NOMO-1 (cell line): ENCODE measurements at regions not wholly inside any gene's neighbourhood (a gene's known extent, or its start where the extent isn't known, plus 50 kb on each side); places are given as distances from the start of the nearest gene placed in this dataset.
"Not testable (repeated sequence)": the region's sequence is repeated elsewhere in the genome, so short reads cannot be mapped to it uniquely, and the experiment has no call there.

Experiments
- DNase-seq, 2 experiments: peaks; one replicate each; lab custom pipeline; 2025; ENCODE audit not compliant: unreplicated experiment in 2 of 2; lab: John Stamatoyannopoulos, UW

DNA sequence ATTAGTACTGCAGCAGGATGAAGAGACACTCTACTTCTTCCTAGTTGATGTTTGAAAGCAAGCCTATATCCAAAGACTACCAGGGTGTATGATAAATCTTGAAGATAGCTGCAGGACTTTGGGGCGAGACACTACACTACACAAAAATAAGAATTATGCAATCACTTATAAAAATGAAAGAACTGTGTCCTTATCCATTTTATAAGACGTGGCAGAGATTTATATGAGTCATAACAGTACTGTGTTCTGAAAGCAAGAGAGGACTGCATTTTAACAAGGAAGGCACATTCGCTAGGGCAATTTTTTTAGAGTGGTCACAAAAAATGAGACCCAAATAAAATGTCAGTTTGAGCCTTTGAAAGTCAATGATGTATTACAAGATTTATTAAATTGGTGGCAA, 617.0 kb upstream of the LINC00305 start:
- DNase-seq = no peak

DNA sequence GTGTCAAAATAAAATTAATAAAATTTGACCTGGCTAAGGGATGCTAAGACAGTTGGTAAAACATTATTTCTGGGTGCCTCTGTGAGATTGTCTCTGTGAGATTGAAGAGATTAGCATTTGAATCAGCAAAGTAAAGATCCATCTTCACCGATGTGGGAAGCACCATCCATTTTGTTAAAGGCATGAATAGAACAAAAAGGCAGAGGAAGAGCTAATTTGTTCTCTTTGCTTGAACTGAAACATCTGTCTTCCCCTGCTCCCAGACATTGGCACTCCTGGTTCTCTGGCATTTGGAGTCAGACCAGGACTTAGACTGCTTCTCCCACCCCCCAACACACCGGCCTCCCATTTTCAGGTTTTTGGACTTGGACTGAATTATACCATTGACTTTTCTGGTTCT, 603.8 kb upstream of the LINC00305 start:
- no peak for DNase-seq

DNA sequence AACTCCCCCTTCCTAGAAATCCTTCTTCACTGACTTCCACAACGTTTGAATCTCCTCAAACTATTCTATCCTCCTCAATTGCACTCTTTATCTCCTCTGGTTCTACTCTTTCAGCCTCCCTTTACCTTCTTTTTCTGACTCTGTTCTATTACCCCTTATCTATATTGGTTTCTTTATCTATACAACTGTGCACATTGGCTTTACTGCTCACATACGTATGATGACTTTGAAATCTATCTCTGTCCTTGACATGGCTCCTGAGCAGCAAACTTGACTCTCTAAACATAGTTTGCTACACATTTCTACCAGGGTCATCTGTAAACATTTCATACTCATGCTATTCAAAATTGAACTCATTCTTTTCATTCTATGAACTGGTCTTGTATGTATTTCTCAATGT, 601.0 kb upstream of the LINC00305 start:
- DNase-seq = no peak

DNA sequence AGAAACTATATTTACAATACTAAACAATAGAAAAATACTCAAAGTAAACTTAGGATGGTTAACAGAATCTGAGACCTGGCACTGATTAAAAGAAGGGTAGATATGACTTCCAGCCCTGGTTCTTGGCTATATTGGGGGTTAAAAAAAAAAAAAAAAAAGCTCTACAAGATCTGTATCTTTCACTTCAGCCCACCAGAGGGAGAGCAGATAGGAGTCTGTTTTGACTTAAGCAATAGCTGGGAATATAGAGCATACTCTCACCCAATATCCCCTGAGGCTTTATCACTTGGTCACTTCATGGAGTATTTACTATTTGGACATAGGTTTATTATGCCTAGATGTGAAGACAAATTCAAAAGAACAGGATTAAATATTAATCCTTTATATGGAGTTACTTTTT, 598.9 kb upstream of the LINC00305 start:
- DNase-seq = no peak

DNA sequence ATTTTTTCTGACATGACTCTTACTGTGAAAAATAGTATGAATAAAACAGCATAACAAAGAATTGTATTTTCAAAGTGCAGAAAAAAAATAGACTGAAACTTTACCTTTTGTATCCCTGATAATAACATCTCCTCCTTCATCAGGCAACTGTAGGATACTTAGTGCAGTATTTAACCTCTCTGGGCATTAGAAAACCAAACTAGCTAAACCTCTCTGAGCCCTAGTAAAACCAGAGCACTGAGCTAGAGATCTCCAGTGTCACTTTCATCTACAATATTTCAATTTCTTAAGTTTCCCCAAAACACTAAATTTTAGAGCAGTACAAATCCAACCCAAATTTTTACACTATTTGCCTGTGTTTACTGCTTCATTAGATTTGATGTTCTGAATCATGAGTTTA, 594.0 kb upstream of the LINC00305 start:
- no peak for DNase-seq

DNA sequence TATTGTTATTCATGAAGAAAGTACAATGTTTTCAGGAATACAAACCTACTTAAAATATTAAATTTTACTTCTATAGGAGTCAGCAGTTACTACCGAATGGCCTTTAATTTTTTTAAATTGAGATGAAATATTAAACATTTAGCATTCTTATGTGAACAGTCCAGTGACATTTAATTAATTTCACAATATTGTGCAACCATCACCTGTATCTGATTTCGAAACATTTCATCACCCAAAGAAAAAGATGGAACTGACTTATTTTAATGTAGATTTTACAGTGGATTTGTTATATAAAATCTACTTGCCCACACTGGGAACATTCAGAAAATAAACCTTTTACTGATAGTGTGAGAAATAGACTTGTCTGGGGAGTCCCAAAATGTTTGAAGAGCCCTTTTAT, 585.2 kb upstream of the LINC00305 start:
- DNase-seq = no peak

DNA sequence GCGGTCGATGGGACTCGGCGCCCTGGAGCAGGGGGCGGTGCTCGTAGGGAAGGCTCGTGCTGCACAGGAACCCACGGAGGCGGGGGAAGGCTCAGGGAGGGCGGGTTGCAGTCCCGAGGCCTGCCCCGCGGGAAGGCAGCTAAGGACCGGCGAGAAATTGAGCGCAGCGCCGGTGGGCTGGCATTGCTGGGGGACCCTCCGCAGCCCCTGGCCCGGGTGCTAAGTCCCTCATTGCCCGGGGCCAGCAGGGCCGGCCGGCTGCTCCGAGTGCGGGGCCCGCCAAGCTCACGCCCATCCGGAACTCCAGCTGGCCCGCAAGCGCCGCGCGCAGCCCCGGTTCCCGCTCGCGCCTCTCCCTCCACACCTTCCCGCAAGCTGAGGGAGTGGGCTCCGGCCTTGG, 576.8 kb upstream of the LINC00305 start:
- DNase-seq = not testable (repeated sequence)

DNA sequence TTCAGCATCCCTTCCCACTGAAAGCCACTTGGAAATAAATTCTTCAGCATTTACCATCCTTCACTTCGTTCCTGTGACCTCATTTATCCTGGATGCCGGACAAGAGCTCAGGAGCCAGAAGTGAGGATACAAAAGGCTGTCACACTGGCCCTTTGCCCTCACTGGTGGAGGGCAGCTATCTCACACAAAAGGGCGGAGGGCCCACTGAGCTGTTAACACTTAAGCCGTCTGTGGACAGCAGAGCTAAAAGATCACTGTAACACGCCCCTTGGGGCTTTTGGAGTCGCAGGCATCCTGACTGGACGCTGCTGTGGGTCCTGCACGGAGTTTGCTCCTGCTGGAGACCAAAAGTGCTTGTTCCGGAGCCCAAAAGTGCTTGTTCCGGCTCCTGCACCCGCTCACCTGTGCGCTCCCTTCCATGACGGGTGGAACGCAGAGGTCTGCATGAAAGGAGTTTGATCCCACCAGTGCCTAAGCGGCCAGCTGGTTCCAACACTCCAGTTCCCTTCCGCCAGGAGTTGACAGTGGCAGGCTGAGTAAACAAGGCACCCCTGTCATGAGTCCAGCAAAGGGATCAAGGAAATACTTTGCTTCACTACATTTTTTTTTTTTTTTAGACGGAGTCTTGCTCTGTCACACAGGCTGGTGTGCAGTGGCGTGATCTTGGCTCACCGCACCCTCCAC, 572.0 kb upstream of the LINC00305 start:
- no peak for DNase-seq

DNA sequence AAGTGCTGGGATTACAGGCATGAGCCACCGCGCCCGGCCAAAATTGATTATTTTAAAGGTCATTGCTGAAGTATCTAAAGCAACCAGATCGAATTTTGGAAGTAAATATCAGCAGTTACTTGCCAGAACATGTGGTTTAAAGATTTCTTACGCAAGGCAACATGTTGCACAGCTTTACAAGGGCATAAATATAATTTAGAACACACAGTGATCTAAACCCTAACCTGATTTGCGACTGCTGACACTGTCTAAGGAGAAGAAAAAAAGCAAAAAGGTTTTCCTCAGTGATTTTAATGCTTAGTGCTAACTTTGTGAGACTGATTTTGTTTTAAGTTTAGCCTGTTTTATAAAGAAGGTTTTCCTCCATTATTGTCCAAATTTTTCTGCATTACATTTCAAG, 569.9 kb upstream of the LINC00305 start:
- peak in 1 of 2 experiments; percentile 4 for DNase-seq

DNA sequence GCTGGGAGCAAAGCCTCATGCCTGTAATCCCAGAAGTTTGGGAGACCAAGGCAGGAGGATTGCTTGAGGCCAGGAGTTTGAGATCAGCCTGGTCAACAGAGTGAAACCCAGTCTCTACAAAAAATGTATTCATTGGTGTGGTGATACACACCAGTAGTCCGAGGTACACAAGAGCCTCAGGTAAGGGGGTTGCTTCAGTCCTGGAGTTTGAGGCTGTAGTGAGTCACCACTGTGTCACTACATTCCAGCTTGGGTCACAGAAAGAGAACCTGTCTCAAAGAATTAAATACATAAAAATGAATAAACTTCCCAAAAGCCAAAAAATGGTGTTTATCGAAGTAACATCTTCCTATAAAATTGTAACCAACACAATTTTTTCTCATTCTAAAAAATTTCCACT, 568.1 kb upstream of the LINC00305 start:
- no peak for DNase-seq

DNA sequence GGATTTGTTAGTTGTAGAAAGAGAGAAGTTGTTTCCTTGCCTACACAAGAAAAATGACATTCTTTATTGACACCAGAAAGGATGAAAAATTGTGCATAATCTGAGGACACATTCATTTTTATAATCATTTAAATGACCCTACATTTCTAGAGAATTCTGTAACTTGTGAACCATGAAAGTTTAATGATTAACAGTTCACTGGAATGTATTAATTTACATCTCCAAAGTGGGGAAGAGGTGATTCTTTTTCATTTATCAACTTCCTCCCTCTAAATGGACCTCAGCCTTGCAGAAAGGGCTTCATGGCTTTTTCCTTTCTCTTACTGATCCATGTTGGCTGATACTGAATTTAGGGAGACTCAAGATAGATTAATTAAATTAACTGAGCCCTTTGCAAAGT, 565.2 kb upstream of the LINC00305 start:
- DNase-seq = no peak

DNA sequence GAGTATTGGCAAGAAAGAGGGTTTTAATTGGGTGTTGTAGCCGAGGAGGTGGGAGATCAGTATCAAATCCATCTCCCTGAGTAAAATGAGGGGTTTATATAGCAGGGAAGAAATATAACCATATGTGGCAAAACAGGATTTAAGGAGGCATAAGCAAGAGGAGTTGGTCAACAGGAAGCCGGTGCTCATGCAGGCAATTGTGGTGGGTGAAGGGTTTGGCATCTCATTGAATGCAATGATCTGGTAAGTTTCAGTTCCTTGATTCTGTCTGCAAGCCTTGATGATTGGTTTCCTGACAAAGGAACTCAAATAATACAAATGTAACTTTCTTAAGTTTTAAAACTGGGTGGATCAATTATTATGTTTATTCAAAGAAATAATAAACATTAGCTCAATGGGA, 564.4 kb upstream of the LINC00305 start:
- peak; percentile 90 to 94 for DNase-seq

DNA sequence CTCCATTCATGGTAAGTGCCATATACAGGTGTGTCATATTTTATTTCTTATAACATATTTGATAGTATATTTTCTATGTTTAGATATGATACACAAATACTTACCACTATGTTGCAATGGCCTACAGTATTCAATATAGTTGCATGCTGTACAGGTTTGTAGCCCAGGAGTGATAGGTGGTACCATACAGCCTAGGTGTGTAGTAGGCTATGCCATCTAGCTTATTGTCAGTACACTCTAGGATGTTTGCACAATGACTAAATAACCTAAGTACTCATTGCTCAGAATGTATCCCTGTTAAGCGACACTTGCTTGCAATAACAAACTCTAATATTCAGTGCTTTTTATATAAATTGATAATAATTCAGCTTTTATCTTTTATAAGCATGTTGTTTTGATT, 563.1 kb upstream of the LINC00305 start:
- no peak for DNase-seq

DNA sequence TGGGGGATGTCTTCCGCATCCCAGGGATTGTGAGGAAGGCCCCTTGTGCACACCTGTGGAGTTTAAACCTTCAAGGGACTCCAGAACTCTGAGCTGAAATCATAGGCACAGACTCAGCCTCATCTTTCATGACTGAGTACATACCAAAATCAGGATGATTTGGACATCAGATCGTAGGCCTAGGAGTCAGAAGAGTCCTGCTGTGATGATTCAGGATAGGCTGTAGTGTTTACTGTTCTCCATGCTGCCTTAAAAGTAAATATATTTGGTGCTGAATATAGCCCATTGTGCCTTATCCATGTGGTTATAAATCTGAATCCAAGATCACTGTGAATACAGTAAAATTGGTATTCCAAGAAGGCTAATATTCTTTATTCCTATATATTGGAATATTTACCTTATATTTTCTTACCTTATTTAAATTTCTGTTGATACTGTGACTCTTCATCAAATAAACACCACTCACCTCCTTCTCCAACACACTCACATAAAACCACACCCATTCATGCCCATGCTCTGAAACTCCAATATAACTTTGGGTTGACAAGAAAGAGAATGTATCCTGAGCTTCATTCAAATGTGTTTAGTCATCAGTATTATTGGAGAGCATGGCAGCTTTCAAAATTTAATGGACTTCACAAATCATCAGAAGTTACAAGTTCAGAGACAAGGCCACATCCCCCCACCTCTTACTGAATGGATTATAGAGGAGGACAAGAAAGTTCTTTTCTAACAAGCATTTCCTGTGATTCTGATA, 561.4 kb upstream of the LINC00305 start:
- no peak for DNase-seq

DNA sequence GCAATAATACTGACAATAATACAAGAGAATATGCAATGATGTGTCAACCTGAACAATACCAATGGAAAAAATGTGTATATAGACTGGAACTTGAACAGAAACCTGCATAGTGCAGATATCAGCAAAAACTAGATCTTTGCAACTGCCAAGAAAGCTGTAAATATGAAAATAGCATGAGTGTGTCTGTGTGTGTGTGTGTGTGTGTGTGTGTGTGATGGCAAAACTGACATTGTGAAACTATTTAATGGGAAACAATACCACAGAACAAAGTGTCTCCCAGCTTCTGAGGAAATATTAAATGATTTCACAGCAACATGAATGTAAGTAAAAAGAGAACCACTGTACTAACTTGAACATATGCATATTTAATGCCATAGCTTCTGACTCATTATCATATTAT, 558.2 kb upstream of the LINC00305 start:
- DNase-seq = peak; percentile 41 to 80

DNA sequence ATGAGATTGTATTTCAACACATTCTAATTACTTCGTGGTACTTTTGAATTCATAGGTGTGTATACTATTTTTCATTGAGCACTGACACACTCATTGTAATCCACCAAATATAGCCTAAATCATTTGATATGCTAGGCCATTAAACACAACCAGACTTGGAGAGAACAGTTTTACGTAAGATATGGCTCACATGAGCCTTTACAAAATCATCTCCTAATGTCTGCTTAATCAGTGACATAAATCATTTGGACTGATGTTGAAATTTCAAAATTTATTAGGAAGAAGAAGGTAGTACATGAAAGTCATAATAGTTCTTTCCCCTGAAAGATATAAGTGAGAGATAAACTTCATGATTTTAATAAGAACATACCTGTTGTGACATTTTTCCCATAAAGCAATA, 550.2 kb upstream of the LINC00305 start:
- DNase-seq = no peak

DNA sequence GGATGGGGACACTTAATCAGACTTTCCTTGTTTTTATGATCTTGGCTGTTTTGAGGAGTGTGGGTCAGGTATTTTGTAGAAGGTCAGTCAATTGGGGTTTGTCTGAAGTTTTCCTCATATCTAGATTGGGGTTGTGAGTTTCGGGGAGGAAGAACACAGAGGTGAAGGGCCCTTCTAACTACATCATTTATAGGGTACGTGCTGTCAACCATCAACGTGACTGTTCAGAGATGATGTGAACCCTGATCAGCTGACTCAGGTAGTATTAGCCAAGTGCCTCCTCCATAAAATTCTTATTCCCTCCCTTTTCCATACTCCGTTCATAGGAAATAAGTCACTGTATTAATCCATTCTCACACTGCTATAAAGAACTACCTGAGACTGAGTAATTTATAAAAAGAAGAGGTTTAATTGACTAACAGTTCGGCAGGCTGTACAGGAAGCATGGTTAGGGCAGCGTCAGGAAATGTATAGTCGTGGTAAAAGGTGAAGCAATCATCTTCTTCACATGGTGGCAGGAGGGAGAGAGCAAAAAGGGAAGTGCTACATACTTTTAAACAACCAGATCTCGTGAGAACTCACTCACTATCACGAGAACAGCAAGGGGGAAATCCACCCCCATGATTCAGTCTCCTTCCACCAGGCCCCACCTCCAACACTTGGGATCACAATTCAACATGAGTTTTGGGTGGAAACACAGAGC, 547.1 kb upstream of the LINC00305 start:
- DNase-seq = peak; percentile 40 to 76

DNA sequence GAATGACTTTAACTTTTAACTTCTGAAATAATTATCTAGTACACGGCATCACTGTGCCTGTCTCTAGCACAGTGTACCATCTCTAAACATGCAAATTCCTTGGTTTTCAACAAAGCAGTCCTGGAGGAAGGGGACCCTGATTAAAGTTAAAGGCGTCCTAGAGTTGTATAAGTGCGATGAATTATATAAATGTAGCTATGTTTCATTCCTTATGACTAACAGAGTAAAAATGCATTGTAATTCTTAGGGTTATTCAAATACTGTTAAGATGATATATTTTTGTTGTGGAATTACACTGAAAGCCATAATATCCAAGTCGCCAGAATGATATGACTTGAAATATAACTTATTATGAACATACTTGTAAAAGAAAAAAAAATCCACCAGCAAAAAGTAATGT, 544.9 kb upstream of the LINC00305 start:
- DNase-seq = no peak

DNA sequence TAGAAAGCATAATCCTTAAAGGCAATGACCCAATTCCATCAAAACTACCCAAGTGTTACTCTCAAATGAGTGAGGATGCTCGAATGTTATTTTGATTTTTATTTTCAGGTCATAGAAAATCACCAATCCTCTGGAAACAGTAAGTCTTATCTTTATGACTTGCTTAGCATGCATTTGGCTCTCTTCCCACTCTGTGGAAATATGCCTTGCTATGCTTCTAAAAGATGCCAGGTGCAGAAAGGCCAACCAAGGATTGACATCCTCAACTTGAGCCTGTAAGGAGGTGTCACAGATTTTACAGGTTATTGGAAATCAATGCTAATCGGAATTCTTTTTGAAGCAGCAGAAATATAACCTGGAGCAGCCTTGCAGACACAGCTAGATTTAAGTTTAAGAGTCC, 543.9 kb upstream of the LINC00305 start:
- DNase-seq = no peak

DNA sequence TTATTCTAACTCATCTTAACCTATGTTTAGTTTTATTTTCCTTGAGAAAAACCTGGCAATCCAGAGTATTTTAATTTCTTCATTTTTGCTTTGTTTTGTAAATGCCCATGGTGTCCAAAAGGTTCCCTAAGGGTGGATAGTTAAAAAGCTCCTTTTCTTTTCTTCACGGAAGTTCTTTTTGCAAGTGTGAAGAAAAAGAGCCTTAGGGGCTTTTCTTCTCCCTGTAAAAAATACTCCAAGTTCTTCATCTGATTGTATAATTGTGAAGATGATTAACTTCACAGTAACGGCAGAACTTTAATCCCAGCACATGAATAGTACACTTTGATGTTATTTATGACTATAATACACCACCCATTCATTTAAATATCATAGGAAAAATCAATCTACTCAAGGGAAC, 530.2 kb upstream of the LINC00305 start:
- DNase-seq = no peak

DNA sequence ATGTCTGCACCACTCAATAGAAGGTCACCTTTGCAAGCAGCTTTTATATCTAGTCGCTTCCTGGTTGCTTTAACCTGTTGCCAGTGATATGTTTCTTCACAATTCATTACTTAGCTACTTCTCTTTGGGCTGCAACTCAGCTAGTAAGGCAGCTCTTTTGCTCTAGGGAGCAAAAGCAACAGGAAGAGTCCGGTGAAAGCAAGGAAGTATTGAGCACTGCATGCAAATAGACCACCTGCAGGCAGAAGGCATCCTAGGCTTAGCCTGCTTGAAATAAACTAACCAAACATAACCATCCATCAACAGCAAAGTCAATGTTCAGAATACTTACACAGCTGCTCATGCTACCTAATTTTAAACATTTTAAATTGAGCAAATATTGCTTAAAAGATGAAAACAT, 529.2 kb upstream of the LINC00305 start:
- no peak for DNase-seq

DNA sequence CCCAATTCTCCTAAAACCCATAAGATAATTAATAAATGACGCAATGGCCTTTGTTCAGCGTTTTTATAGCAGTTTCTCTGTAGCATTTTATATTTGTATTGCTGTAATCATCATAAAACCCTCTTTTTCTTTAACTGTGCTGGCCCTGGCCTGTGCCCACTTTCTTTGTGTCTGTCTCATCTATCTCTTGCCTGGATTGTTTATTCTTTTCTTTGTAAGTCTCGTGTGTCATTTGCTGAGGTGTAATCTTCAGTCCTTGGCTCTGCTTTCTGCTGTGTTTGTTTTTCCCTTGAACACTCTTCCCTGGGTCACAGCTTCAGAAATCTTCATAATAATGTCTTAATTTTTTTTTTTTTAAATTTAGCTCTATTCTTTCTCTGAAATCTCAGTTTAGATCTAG, 525.8 kb upstream of the LINC00305 start:
- no peak for DNase-seq
